Esophagus muscularis mucosa (tissue), 4 donors: ENCODE measurements at regions not wholly inside any gene's neighbourhood (a gene's known extent, or its start where the extent isn't known, plus 50 kb on each side); places are given as distances from the start of the nearest gene placed in this dataset.

ENCODE experiments used
- DNase-seq: peaks from one replicate; pipeline ENCODE4 v3.0.0-alpha.2; 2017; ENCODE audit errors: extremely low spot score
- H3K27ac ChIP-seq, 4 donors: fragments of 200-600 bp; sonication (generic); replicated peaks in 1 of 4; 1 replicate in 3 of 4; 2 replicates in 1 of 4; pipeline ENCODE4 v1.5.1; 2016 to 2019; ENCODE audit warnings: mild to moderate bottlenecking in 1 of 4
- H3K27me3 ChIP-seq, 4 donors: fragments of 200-600 bp; sonication (generic); one replicate each; pipeline versions ENCODE4 v1.5.1 to v1.6.0; 2016 to 2019
- H3K36me3 ChIP-seq, 4 donors: fragments of 200-600 bp; sonication (generic); one replicate each; pipeline ENCODE4 v1.5.1; 2016 to 2019
- H3K4me1 ChIP-seq, 4 donors: fragments of 200-600 bp; sonication (generic); one replicate each; pipeline ENCODE4 v1.5.1; 2016 to 2019
- H3K4me3 ChIP-seq, 4 donors: fragments of 200-600 bp; sonication (generic); 1 replicate in 2 of 4; 2 replicates in 2 of 4; pipeline ENCODE4 v1.5.1; 2016 to 2019; ENCODE audit warnings: mild to moderate bottlenecking in 4 of 4, moderate library complexity in 1 of 4
- H3K9me3 ChIP-seq, 4 donors: fragments of 200-600 bp; sonication (generic); 1 replicate in 3 of 4; 2 replicates in 1 of 4; pipeline ENCODE4 v1.5.1; 2016 to 2019
- CTCF ChIP-seq, 3 experiments: fragments of 200-600 bp in 2 of 3; fragments of 450-650 bp in 1 of 3; sonication (generic) in 2 of 3; IDR thresholded peaks; one replicate each; pipeline ENCODE4 v1.5.1; 2017 to 2019; ENCODE audit warnings: antibody characterized with exemption in 3 of 3, mild to moderate bottlenecking in 2 of 3, moderate library complexity in 1 of 3
- EP300 ChIP-seq: sonication (generic); formaldehyde crosslinking; IDR thresholded peaks from one replicate; pipeline ENCODE4 v1.6.1; 2017; ENCODE audit warnings: antibody characterized with exemption
- POLR2A ChIP-seq: fragments of 450-650 bp; IDR thresholded peaks from one replicate; pipeline ENCODE4 v1.6.1; 2017; ENCODE audit warnings: antibody characterized with exemption, moderate library complexity, mild to moderate bottlenecking, low read depth
- POLR2AphosphoS5 ChIP-seq, 2 donors: sonication (generic); formaldehyde crosslinking; IDR thresholded peaks; one replicate each; pipeline ENCODE4 v1.6.1; 2017; ENCODE audit warnings: antibody characterized with exemption in 2 of 2
- WGBS: methylation state at CpG from one replicate; pipeline ENCODE4 v1.1.5; 2018; 5-methylcytosine and 5-hydroxymethylcytosine counted together
- intact Hi-C: fragments of 100-400 bp; cut with DNase I; formaldehyde crosslinking; loops from one replicate; pipeline ENCODE4 v1.15.1; 2023

GRCh38 chr4:13178621-13179020 is 305.5 kb downstream of the RAB28 start:
- H3K9me3 ChIP-seq: no peaks in the 10 kb centered on the region
- TF ChIP-seq POLR2AphosphoS5 (IDR thresholded peaks at IDR 0.05) (no peak), EP300 (no peak), CTCF (IDR thresholded peaks at IDR 0.05) (no peak), POLR2A (no peak)
- DNase-seq: no peak
- intact Hi-C loops: no loop called here
- H3K27ac ChIP-seq: no peak overlapping the region
- peaks cover 0 to 5% (median 0%) of the 10 kb centered on the region in 4 donors for H3K4me1 ChIP-seq
- H3K36me3 ChIP-seq: no peaks in the 10 kb centered on the region
- 88% methylated on average over 1 of the region's 1 CpG for WGBS
- no peaks in the 10 kb centered on the region for H3K27me3 ChIP-seq
- no peak overlapping the region for H3K4me3 ChIP-seq

GRCh38 chr4:13176741-13177142 is 307.4 kb downstream of the RAB28 start:
- Histone ChIP-seq H3K9me3 (no peaks in the 10 kb centered on the region), H3K27ac (no peak overlapping the region), H3K4me3 (no peak overlapping the region), H3K27me3 (no peaks in the 10 kb centered on the region), H3K36me3 (no peaks in the 10 kb centered on the region), H3K4me1 (peaks cover 0 to 5% (median 0%) of the 10 kb centered on the region in 4 donors)
- intact Hi-C loops: no loop called here
- TF ChIP-seq CTCF (IDR thresholded peaks at IDR 0.05) (no peak), EP300 (no peak), POLR2AphosphoS5 (IDR thresholded peaks at IDR 0.05) (no peak), POLR2A (no peak)
- WGBS: 52% methylated on average over 4 of the region's 5 CpGs
- DNase-seq: no peak

- H3K9me3 ChIP-seq: no peaks in the 10 kb centered on the region
Measured at GRCh38 chr4:13174926-13175325, 309.2 kb downstream of the RAB28 start.

GRCh38 chr4:13174001-13174400 is 310.1 kb downstream of the RAB28 start:
- Histone ChIP-seq H3K27me3 (no peaks in the 10 kb centered on the region), H3K36me3 (no peaks in the 10 kb centered on the region), H3K4me3 (no peak overlapping the region), H3K4me1 (no peaks in the 10 kb centered on the region), H3K27ac (peak overlapping the region; percentile 34 to 54 (median 42)), H3K9me3 (no peaks in the 10 kb centered on the region)
- TF ChIP-seq POLR2AphosphoS5 (IDR thresholded peaks at IDR 0.05) (peak; percentile 56 to 67), EP300 (no peak)
- intact Hi-C loops: no loop called here
- DNase-seq: peak; percentile 92
- WGBS: 65% methylated on average over 6 of the region's 6 CpGs

More at GRCh38 chr4:13174926-13175325, 309.2 kb downstream of the RAB28 start:
- H3K4me1 ChIP-seq: no peaks in the 10 kb centered on the region
- no peaks in the 10 kb centered on the region for H3K36me3 ChIP-seq
- H3K27me3 ChIP-seq: no peaks in the 10 kb centered on the region
- 89% methylated on average over 5 of the region's 5 CpGs for WGBS
- intact Hi-C loops: no loop called here
- H3K27ac ChIP-seq: peak overlapping the region; percentile 34 to 54 (median 41)
- TF ChIP-seq POLR2A (no peak), POLR2AphosphoS5 (IDR thresholded peaks at IDR 0.05) (no peak)
- no peak for DNase-seq
- H3K4me3 ChIP-seq: no peak overlapping the region

- DNase-seq: no peak
- Histone ChIP-seq H3K36me3 (no peaks in the 10 kb centered on the region), H3K27ac (no peak overlapping the region), H3K27me3 (no peaks in the 10 kb centered on the region), H3K9me3 (no peaks in the 10 kb centered on the region), H3K4me1 (no peaks in the 10 kb centered on the region), H3K4me3 (no peak overlapping the region)
- 89% methylated on average over 5 of the region's 5 CpGs for WGBS
- TF ChIP-seq CTCF (IDR thresholded peaks at IDR 0.05) (no peak), POLR2AphosphoS5 (IDR thresholded peaks at IDR 0.05) (no peak), POLR2A (no peak), EP300 (no peak)
- intact Hi-C loops: no loop called here
Measured at GRCh38 chr4:13171292-13172057, 312.7 kb downstream of the RAB28 start.
